ENCODE measurements at regions not wholly inside any gene's neighbourhood (a gene's known extent, or its start where the extent isn't known, plus 50 kb on each side); places are given as distances from the start of the nearest gene placed in this dataset.

GRCh38 chr6:44053760-44054556 lies 73.3 kb downstream of the MRPL14 start:
- TF ChIP-seq CTCF (IDR thresholded peaks at IDR 0.05) (no peak), POLR2A (IDR thresholded peaks at IDR 0.05) (no peak)
